Effector CD4-positive, alpha-beta T cell (primary cell): ENCODE measurements at regions not wholly inside any gene's neighbourhood (a gene's known extent, or its start where the extent isn't known, plus 50 kb on each side); places are given as distances from the start of the nearest gene placed in this dataset.
"Not testable (repeated sequence)": the region's sequence is repeated elsewhere in the genome, so short reads cannot be mapped to it uniquely, and the experiment has no call there.

ENCODE experiments used
- DNase-seq: peaks from one replicate; pipeline ENCODE4 v3.0.0-alpha.2; 2020

DNA sequence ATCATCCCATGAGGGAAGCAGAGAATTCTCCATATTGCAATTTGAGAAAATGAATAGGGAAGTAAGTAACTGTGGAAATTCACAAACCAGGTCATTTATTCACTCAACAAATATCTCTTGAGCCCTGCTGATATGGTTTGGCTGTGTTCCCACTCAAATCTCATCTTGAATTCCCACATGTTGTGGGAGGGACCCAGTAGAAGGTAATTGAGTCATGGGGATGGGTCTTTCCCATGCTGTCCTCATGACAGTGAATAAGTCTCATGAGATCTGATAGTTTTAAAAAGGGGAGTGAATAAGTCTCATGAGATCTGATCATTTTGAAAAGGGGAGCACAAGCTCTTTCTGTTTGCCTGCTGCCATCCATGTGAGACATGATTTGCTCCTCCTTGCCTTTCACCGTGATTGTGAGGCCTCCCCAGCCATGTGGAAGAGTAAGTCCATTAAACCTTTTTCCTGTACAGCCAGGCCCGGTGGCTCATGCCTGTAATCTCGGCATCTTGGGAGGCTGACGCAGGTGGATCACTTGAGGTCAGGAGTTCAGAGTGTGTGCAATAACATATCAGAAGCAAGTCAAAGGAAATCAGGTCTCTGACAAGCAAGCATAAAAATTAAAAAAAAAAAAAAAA lies 193.2 kb downstream of the NDUFA10 start:
- no peak for DNase-seq

DNA sequence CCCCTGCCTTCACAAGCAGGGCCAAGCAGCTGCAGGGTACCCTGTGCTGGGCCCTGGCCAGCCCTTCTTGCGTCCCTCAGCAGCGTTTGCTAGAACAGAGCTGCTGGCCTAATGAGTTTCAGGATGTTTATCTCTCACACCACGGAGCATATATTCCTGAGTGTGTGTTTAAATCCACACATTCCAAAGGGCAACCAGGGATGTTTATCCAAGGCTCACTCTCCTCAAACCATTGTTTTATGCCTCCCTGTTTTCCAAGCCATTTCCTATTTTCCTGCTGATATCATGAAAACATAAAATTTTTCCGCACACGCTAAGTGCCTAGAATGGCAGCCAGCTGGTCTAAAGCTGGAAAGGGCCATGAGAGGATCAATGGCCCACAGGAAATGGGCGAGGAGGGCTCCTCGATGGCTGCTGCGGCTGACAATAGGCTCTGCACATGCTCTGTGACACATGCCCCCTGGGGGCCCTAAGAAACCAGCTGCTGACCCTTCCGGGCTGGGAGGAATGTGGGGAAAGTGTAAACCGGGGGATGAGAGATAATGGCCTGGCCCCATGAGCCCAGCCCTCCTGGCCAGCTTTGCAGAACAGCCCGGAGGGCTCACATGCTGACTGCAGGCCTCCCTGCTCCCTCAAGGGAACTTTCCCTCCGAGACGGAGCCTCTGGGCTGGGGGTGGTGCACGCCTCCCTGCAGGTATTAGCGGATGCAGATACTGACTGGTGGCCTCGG lies 194.0 kb downstream of the NDUFA10 start:
- DNase-seq: no peak

DNA sequence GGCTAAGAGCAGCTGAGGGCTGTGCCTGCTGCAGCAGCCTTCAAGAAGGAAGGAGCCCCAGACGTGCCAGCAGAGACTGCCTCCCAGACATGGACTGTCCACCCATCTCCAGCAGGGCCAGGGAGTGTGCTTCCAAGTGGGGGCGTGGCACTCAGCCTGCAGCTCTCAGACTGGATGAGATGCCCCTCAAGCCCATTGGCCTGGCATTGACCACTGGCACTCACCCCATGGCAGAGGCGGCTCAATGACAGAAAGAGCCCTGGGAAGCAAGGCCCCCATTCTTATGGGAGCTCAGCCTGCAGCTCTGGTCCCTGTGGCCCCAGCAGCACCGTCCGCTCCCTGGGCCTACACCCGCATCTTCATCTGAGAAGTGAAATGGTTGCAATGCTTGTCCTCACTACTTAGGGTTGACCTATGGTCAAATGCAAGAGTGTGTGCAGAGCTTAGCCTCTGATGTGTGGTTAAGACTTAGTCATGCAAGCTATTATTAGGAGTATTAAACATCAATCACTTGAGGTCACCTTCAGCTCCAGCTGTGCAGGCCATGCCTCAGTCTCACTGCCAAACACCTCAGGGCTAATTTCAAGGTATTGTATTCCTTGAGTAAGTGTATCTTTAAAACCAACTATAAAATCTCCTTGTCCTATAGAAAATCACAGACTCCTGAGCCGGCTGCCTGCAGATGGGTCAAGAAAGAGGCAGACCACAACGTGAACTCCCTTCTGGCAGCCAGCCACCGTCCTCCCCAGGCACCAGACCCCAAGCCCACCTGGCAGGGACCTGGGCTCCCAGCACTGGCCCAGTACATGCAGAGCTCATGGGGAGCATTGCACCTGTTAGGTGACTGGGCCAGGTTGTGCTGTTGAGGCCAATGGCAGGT lies 194.8 kb downstream of the NDUFA10 start:
- DNase-seq: no peak

DNA sequence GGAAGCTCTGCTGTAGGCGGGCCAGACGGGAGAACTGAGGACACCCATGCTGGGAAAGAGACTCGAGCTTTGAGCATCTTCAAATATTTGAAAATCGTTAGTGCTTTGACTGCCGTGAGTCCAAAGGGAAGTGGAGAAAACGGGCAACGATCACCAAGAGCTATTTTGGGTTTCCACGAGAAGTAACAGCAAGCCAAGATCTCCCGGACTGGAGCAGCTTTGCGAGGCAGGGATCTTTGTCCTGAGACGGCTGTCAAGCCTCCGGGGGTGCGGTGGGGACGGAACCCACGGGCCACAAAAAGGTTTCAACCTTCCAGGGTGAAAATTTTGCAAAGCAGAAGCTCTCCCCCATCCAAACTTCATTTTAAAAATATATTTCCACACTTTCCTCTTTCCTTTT lies 195.8 kb downstream of the NDUFA10 start:
- DNase-seq: no peak

DNA sequence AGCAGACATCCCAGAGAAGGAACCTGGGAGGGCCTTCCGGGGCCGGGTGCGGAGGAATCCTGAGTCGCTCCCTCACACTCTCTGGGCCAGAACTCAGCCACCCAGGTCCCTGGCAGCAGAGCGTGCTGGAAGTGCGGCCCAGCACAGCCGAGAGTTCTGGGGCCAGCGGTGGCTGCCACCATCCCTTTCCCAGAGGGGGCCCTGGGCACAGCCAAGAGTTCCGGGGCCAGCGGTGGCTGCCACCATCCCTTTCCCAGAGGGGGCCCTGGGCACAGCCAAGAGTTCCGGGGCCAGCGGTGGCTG lies 196.2 kb downstream of the NDUFA10 start:
- DNase-seq: not testable (repeated sequence)

- DNase-seq: no peak
Observed at GRCh38 chr2:239828192-239828972, 196.8 kb downstream of the NDUFA10 start.

- DNase-seq: no peak
Observed at GRCh38 chr2:239827523-239827890, 197.6 kb downstream of the NDUFA10 start.

DNA sequence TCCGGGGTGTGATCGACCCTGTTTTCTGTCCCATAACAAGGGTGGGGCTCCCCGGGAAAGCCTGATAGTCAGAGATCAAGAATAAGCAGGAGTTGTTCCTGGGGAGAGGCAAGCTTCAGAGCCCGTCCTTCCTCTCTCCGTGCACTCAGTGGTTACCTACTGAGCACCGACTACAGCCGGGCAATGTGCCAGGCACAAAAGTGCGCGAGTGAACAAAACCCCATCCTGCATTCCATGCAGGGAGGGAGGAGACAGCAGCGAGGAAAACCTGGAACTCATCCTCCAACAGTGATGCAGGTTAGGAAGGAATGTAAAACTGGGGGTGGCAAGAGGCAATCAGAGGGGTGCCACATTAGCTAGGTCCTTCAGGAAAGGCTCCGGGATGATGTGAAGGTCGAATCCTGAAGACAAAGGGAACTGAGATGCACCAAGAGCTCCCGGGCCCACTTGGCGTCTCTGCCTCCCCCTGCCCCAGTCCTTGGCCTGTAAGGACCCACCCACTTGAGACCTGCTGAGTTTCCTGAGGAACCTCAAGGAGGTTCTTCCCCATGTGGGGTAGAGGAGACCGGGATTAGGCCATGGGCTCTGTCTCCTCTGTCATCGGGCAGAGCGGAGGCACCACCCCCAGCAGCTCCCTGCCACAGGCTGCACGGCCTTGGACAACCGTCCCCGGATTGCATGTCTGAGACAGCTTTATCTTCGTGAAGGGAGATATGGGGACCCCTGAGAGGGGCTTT lies 198.2 kb downstream of the NDUFA10 start:
- DNase-seq: no peak

- DNase-seq: no peak
Observed at GRCh38 chr2:239826376-239826775, 198.8 kb downstream of the NDUFA10 start.

GRCh38 chr2:239825705-239825979 lies 199.5 kb downstream of the NDUFA10 start:
- no peak for DNase-seq

- DNase-seq: no peak
Observed at GRCh38 chr2:239824866-239825704, 200.1 kb downstream of the NDUFA10 start.

DNA sequence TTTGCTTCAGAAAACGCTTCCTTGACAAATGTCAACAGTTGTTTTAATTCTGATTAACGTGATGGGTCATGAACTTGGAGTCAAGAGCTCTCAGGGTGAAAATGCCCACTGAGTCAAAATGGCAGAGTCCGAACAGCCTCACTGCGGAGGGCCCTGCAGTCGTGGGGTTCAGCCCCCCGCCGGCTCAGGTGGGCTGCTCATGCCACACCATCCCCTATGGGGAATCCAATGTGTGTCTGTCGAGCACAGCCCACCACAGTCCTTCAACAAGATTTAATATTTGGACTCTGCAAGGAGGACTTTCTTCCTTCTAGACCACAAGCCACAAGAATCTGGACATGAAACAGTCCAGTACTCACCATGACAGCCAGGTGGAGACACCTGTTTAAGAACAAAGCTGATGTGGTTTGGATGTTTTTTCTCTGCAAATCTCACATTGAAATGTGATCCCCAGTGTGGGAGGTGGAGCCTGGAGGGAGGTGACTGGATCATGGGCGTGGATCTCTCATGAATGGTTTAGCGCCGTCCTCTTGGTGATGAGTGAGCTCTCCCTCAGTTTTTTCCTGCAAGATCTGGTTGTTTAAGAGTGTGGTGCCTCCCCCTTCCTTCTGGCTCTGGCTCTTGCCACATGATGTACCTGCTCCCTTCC lies 201.0 kb downstream of the NDUFA10 start:
- no peak for DNase-seq

DNA sequence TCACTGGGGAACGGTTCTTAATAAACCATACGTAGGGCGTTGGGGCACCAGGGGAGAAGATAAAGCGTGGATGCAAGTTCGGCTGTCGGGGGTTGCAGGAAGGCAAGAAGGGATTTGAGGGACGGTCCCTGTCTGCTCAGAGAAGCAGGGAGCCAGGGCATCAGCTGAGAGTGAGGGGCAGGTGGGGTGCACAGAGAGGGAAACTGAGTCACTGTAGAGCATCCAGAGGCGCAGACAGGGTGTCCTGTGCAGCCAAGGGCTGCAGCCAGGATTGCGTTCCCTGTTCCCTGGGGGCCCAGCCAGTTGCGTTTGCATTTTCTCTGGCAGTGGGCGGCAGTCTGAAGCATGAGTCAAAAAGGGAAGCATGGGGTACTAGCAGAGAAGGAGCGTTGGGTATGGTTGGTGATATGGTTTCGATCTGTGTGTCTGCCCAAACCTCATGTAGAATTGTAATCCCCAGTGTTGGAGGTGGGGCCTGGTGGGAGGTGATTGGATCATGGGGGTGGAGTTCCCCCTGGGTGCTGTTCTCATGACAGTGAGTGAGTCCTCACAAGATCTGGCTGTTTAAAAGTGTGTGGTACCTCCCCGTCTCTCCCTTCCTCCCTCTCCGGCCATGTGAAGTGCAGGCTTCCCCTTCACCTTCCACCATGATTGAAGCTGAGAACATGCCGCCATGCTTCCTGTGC lies 202.9 kb downstream of the NDUFA10 start:
- no peak for DNase-seq

DNA sequence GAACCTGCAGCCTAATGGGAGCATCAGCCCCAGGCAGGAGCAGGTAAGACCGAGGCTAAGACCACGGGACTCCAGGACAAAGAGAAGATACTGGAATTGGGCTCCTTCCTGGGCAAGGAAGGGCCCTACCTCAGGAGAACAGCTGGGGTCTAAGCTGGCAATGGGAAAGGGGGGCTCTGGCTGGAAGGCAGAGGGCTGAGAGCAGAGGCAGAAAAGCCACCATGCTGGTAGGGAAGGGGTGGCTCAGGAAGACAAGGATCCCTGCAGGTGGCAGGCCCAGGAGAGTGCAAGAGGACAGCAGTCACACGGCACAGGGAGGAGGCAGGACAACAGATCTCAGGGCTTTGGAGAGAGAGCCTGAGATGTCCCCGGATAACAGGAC lies 203.5 kb downstream of the NDUFA10 start:
- no peak for DNase-seq

DNA sequence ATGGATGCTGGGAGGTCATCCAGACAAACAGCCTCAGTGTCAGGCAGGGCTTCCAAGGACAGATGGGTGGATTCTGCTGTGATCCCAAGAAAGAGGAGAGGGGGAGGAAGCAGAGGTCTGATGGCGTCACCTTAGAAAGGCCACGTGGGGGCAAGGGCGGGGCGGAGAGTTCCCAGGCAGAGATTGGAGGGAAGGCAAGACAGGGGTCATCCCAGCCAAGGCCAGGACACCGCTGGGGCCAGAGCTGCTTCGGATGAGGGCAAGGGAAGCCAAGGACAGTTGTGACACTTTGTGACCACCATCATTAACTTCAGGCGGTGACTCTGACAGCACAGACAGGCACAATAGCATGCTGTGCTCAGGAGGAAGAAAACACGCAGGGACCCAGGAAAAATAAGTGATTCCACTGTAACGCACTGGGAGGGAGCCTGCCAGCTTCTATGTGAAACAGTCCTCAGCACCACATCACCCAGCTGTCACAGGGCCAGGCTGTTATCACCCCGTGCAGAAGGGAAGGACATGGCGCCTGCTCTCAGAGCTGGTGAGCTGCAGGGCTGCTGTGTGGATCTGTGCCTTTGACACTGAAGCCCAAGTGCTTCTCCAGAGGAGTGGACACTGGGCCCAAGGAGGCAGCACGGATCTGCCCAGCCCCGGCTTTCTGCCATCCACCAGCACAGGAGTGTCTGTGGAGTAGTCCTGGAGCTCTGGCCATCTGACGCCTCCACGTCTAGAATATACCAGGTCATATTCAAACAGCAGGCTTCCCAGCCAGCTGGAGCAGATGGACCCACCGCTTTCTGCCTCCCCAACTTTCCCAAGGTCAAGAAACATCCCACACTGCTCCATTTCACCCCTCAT lies 204.1 kb downstream of the NDUFA10 start:
- DNase-seq: no peak

- DNase-seq: no peak
Observed at GRCh38 chr2:239819974-239820555, 205.1 kb downstream of the NDUFA10 start.

GRCh38 chr2:239819091-239819973 lies 205.8 kb downstream of the NDUFA10 start:
- no peak for DNase-seq

DNA sequence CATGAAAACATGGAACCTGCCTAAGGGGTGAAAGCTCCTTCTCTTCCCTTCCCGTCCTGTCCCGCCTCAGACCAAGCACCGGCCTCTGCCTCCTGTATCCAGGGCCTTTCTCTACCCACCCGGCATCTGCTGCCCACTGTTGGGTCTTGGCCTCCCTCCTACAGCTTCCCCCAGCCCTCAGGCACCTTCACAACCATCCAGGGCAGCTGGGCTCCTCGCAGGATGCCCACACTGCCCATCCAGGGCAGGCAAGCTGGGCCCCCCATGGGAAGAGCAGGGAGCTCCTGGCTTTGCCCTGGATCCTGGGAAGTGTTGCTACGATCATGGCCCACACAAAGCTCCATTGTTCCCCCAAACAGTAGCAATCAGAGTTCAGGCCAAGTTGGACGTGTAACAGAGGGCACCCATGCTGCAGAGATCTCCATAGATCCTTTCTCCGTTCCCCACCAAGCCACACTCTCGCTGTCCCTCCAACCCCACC lies 206.6 kb downstream of the NDUFA10 start:
- no peak for DNase-seq
